ENCODE measurements at regions not wholly inside any gene's neighbourhood (a gene's known extent, or its start where the extent isn't known, plus 50 kb on each side); places are given as distances from the start of the nearest gene placed in this dataset.

- WGBS (ENCODE audit: insufficient coverage) = 83% methylated on average over 1 of the region's 1 CpG
- H3K9me3 ChIP-seq (ENCODE audit: control insufficient read depth, insufficient read depth, low read length) = no peaks in the 10 kb centered on the region
- no peak overlapping the region for H3K4me3 ChIP-seq (ENCODE audit: low read length)
- no peak overlapping the region for H3K4me3 Mint-ChIP-seq
- H3K36me3 ChIP-seq (ENCODE audit: control insufficient read depth, insufficient read depth, low read length) = no peaks in the 10 kb centered on the region
- intact Hi-C loops (cut with micrococcal nuclease) = no loop called here
- TF ChIP-seq, protein P1, sequence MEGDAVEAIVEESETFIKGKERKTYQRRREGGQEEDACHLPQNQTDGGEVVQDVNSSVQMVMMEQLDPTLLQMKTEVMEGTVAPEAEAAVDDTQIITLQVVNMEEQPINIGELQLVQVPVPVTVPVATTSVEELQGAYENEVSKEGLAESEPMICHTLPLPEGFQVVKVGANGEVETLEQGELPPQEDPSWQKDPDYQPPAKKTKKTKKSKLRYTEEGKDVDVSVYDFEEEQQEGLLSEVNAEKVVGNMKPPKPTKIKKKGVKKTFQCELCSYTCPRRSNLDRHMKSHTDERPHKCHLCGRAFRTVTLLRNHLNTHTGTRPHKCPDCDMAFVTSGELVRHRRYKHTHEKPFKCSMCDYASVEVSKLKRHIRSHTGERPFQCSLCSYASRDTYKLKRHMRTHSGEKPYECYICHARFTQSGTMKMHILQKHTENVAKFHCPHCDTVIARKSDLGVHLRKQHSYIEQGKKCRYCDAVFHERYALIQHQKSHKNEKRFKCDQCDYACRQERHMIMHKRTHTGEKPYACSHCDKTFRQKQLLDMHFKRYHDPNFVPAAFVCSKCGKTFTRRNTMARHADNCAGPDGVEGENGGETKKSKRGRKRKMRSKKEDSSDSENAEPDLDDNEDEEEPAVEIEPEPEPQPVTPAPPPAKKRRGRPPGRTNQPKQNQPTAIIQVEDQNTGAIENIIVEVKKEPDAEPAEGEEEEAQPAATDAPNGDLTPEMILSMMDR (IDR thresholded peaks at IDR 0.05) = no peak
- no peaks in the 10 kb centered on the region for H3K27me3 ChIP-seq (ENCODE audit: control insufficient read depth, insufficient read depth, low read length)
- H3K36me3 Mint-ChIP-seq = no peaks in the 10 kb centered on the region
- ATAC-seq (no peak), DNase-seq (no peak)
- peaks cover 10% of the 10 kb centered on the region in 2 donors for H3K4me1 Mint-ChIP-seq
- peaks cover 25 to 27% of the 10 kb centered on the region in 2 donors for H3K27me3 Mint-ChIP-seq (ENCODE audit: low read depth in 2 of 2)
- H3K27ac Mint-ChIP-seq = no peak overlapping the region
- H3K27ac ChIP-seq (ENCODE audit: low read length) = no peak overlapping the region
- no peaks in the 10 kb centered on the region for H3K4me1 ChIP-seq (ENCODE audit: control insufficient read depth, insufficient read depth, low read length)
- no peaks in the 10 kb centered on the region for H3K9me3 Mint-ChIP-seq
Measured at GRCh38 chr20:24722586-24722985, 226.5 kb upstream of the CST7 start.

DNA sequence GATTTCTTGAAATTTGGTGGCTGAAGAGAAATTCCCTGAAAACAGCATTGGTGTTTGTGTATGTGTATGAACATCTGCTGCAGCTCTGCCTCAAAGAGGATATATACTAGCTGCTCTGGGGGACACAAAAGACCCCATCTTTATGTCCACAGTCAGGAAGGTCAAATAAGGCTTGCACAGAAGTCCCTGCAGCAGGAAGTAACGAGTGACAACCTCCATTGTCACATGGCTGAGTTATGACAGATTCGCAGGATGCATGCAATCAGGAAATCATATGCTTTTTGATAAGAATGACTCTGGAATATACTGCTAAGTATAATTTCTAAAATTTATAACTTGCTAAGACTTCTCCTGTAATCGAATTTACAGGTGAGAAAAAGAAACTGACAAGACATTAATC, 225.9 kb upstream of the CST7 start:
- Mint-ChIP-seq H3K4me1 (peaks cover 10% of the 10 kb centered on the region in 2 donors), H3K36me3 (no peaks in the 10 kb centered on the region), H3K9me3 (no peaks in the 10 kb centered on the region), H3K27me3 (ENCODE audit: low read depth in 2 of 2) (peaks cover 21% of the 10 kb centered on the region in 2 donors), H3K27ac (no peak overlapping the region), H3K4me3 (no peak overlapping the region)
- H3K27ac ChIP-seq (ENCODE audit: low read length) = no peak overlapping the region
- TF ChIP-seq, protein P1 (IDR thresholded peaks at IDR 0.05) = no peak
- H3K9me3 ChIP-seq (ENCODE audit: control insufficient read depth, insufficient read depth, low read length) = no peaks in the 10 kb centered on the region
- H3K4me3 ChIP-seq (ENCODE audit: low read length) = no peak overlapping the region
- H3K36me3 ChIP-seq (ENCODE audit: control insufficient read depth, insufficient read depth, low read length) = no peaks in the 10 kb centered on the region
- no peak for ATAC-seq
- no peaks in the 10 kb centered on the region for H3K27me3 ChIP-seq (ENCODE audit: control insufficient read depth, insufficient read depth, low read length)
- DNase-seq = no peak
- 9% methylated on average over 3 of the region's 3 CpGs for WGBS (ENCODE audit: insufficient coverage)
- no peaks in the 10 kb centered on the region for H3K4me1 ChIP-seq (ENCODE audit: control insufficient read depth, insufficient read depth, low read length)
- intact Hi-C loops (cut with micrococcal nuclease) = no loop called here

DNA sequence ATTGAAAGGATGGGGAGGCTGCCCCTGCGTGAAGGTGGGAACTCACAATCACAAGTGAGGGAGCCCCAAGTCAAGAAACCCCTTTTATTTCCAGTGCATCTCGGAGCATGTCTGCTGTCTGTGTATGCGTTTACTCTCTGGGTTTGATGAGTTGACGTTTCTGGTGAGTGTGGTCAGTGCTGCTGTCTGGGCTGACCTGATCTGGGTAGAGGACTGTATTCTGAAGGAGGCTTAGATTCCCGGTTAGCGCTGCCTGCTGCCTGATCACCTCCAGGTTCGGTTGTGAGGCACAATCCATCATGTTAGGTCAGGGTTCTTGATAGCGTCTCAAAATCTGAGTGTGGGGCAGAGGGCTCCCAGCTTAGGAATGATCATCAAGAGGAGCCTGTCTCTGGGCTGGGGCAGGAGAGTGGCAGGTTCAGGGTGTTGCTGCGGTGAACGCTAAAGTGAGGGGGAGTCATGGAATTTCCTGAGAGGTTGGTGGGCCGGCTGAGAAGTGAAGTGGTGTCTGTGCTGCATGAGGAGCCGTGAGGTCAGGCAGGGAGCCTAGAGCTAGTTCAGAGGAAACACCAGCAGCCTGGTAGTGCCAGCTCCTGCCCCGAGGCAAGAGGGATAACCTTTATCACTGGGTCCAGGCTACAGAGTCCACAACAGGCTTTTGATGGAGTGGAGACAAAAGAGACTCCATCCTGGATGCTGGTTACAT, 225.3 kb upstream of the CST7 start:
- H3K36me3 ChIP-seq (ENCODE audit: control insufficient read depth, insufficient read depth, low read length) = no peaks in the 10 kb centered on the region
- TF ChIP-seq, protein P1 (IDR thresholded peaks at IDR 0.05) = no peak
- H3K9me3 ChIP-seq (ENCODE audit: control insufficient read depth, insufficient read depth, low read length) = no peaks in the 10 kb centered on the region
- Mint-ChIP-seq H3K4me3 (no peak overlapping the region), H3K9me3 (no peaks in the 10 kb centered on the region), H3K27ac (no peak overlapping the region), H3K36me3 (no peaks in the 10 kb centered on the region), H3K27me3 (ENCODE audit: low read depth in 2 of 2) (peaks cover 15 to 18% of the 10 kb centered on the region in 2 donors), H3K4me1 (peaks cover 10% of the 10 kb centered on the region in 2 donors)
- no peak overlapping the region for H3K4me3 ChIP-seq (ENCODE audit: low read length)
- H3K27me3 ChIP-seq (ENCODE audit: control insufficient read depth, insufficient read depth, low read length) = no peaks in the 10 kb centered on the region
- no peak for DNase-seq
- H3K4me1 ChIP-seq (ENCODE audit: control insufficient read depth, insufficient read depth, low read length) = no peaks in the 10 kb centered on the region
- 48% methylated on average over 13 of the region's 13 CpGs for WGBS (ENCODE audit: insufficient coverage)
- no peak for ATAC-seq
- no peak overlapping the region for H3K27ac ChIP-seq (ENCODE audit: low read length)
- intact Hi-C loops (cut with micrococcal nuclease) = no loop called here

DNA sequence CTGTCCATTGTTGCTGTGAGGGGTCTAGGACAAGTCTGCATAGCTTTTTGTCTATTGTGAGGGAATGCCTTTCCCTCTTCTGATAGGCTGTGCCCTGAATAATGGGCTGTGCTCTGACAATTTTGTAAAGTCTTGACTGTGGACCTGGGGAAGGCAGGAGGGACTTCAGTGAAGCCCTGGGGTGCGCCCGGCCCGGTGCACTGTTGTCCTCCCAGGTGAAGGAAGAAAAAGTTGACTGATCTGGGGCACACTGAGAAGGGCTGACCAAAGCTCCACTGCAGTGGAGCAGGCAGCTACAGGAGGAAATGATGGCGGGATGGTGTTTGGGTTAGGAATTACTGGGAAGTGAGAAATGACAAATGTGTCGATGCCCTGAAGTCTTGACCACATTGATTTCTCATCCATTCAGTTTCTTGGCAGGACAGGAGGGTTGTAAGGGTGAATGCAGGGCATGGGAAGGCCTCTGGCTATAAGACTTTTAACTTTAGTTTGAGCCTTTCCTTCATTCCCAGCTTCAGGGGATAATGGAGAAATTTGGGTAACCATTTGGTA, 224.0 kb upstream of the CST7 start:
- DNase-seq = no peak
- Mint-ChIP-seq H3K36me3 (no peaks in the 10 kb centered on the region), H3K9me3 (no peaks in the 10 kb centered on the region), H3K4me3 (no peak overlapping the region), H3K27ac (no peak overlapping the region), H3K27me3 (ENCODE audit: low read depth in 2 of 2) (peaks cover 9 to 13% of the 10 kb centered on the region in 2 donors), H3K4me1 (peaks cover 10% of the 10 kb centered on the region in 2 donors)
- ATAC-seq = no peak
- Histone ChIP-seq H3K9me3 (ENCODE audit: control insufficient read depth, insufficient read depth, low read length) (no peaks in the 10 kb centered on the region), H3K36me3 (ENCODE audit: control insufficient read depth, insufficient read depth, low read length) (no peaks in the 10 kb centered on the region), H3K4me1 (ENCODE audit: control insufficient read depth, insufficient read depth, low read length) (no peaks in the 10 kb centered on the region), H3K27ac (ENCODE audit: low read length) (no peak overlapping the region), H3K27me3 (ENCODE audit: control insufficient read depth, insufficient read depth, low read length) (no peaks in the 10 kb centered on the region), H3K4me3 (ENCODE audit: low read length) (no peak overlapping the region)
- 93% methylated on average over 5 of the region's 5 CpGs for WGBS (ENCODE audit: insufficient coverage)
- intact Hi-C loops (cut with micrococcal nuclease) = no loop called here
- TF ChIP-seq, protein P1 (IDR thresholded peaks at IDR 0.05) = no peak
